GM12892 (cell line): ENCODE measurements at regions not wholly inside any gene's neighbourhood (a gene's known extent, or its start where the extent isn't known, plus 50 kb on each side); places are given as distances from the start of the nearest gene placed in this dataset.

ENCODE experiments used
- POLR2A ChIP-seq: IDR thresholded peaks from 2 replicates; pipeline ENCODE4 v1.6.1; 2011; ENCODE audit warnings: low read depth, low read length, control low read depth
- POLR2AphosphoS5 ChIP-seq: IDR thresholded peaks from 2 replicates; pipeline ENCODE4 v1.6.1; 2011; ENCODE audit warnings: low read depth, low read length, control low read depth

DNA sequence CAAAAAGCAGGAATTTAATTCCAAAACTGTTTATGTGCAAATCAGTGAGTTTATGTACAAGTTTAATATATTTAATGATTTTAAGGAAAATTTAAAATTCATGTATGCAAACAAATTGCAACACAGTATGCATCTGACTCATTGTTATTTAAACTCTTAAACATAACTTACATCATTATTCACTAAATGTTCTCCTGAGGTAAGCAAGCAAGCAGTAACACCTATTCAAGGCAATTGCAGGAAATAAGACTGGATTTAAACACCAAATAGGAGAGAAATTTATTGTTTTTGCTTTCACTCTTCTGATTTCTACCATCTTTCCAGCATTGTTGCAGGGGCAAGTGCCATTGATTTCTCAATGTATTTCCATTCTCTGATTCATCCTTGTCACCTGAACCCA, 239.5 kb downstream of the TFAP2A start:
- TF ChIP-seq POLR2AphosphoS5 (no peak), POLR2A (no peak)
